ENCODE measurements at regions not wholly inside any gene's neighbourhood (a gene's known extent, or its start where the extent isn't known, plus 50 kb on each side); places are given as distances from the start of the nearest gene placed in this dataset.

- ATAC-seq = no peak
- no peak for TF ChIP-seq CTCF (IDR thresholded peaks at IDR 0.05)
- Histone ChIP-seq H3K4me3 (no peak overlapping the region), H3K36me3 (no peaks in the 10 kb centered on the region), H3K27me3 (ENCODE audit: low read depth) (no peaks in the 10 kb centered on the region), H3K4me1 (no peaks in the 10 kb centered on the region), H3K27ac (no peak overlapping the region), H3K9me3 (no peaks in the 10 kb centered on the region)
- no peak for DNase-seq
- intact Hi-C loops (cut with DNase I) = no loop called here
These were observed 51.3 kb upstream of the PCDH9 start for GRCh38 chr13:67281466-67281865.

Measured in lower lobe of right lung (tissue), 2 donors.